ENCODE measurements at regions not wholly inside any gene's neighbourhood (a gene's known extent, or its start where the extent isn't known, plus 50 kb on each side); places are given as distances from the start of the nearest gene placed in this dataset.
A peak's percentile ranks its signal among the peaks of the same experiment; 100 is the strongest.

GRCh38 chr21:25115021-25115420 lies 492.3 kb downstream of the MRPL39 start:
- TF ChIP-seq CTCF (conservative IDR thresholded peaks at IDR 0.05; ENCODE audit: low read depth, low read length): no peak
- DNase-seq (ENCODE audit: low read depth): no peak
- no peak overlapping the region for H3K4me3 ChIP-seq (ENCODE audit: low read length)

GRCh38 chr21:25107708-25108107 lies 499.6 kb downstream of the MRPL39 start:
- DNase-seq (ENCODE audit: low read depth): peak; percentile 86
- no peak for TF ChIP-seq CTCF (conservative IDR thresholded peaks at IDR 0.05; ENCODE audit: low read depth, low read length)
- no peak overlapping the region for H3K4me3 ChIP-seq (ENCODE audit: low read length)

GRCh38 chr21:25103500-25104207 lies 503.6 kb downstream of the MRPL39 start:
- TF ChIP-seq CTCF (conservative IDR thresholded peaks at IDR 0.05; ENCODE audit: low read depth, low read length): no peak
- H3K4me3 ChIP-seq (ENCODE audit: low read length): no peak overlapping the region
- no peak for DNase-seq (ENCODE audit: low read depth)

- no peak for TF ChIP-seq CTCF (conservative IDR thresholded peaks at IDR 0.05; ENCODE audit: low read depth, low read length)
- H3K4me3 ChIP-seq (ENCODE audit: low read length): no peak overlapping the region
- no peak for DNase-seq (ENCODE audit: low read depth)
Observed at GRCh38 chr21:25097648-25098047, 509.6 kb downstream of the MRPL39 start.

- TF ChIP-seq CTCF (conservative IDR thresholded peaks at IDR 0.05; ENCODE audit: low read depth, low read length): no peak
- DNase-seq (ENCODE audit: low read depth): no peak
- no peak overlapping the region for H3K4me3 ChIP-seq (ENCODE audit: low read length)
Observed at GRCh38 chr21:25094695-25095094, 512.6 kb downstream of the MRPL39 start.

- DNase-seq (ENCODE audit: low read depth): no peak
- TF ChIP-seq CTCF (conservative IDR thresholded peaks at IDR 0.05; ENCODE audit: low read depth, low read length): no peak
- no peak overlapping the region for H3K4me3 ChIP-seq (ENCODE audit: low read length)
Observed at GRCh38 chr21:25092441-25093011, 514.8 kb downstream of the MRPL39 start.

- H3K4me3 ChIP-seq (ENCODE audit: low read length): no peak overlapping the region
- TF ChIP-seq CTCF (conservative IDR thresholded peaks at IDR 0.05; ENCODE audit: low read depth, low read length): no peak
- DNase-seq (ENCODE audit: low read depth): no peak
Observed at GRCh38 chr21:25081096-25081495, 526.2 kb downstream of the MRPL39 start.

All from retinal pigment epithelial cell (primary cell).